Osteoblast (primary cell): ENCODE measurements at regions not wholly inside any gene's neighbourhood (a gene's known extent, or its start where the extent isn't known, plus 50 kb on each side); places are given as distances from the start of the nearest gene placed in this dataset.
"Not testable (repeated sequence)": the region's sequence is repeated elsewhere in the genome, so short reads cannot be mapped to it uniquely, and the experiment has no call there.

Experiments
- DNase-seq: peaks from one replicate; pipeline ENCODE4 v3.0.0; 2011; ENCODE audit warnings: low spot score, mixed read lengths; ENCODE audit not compliant: insufficient read length; ENCODE audit errors: missing footprints
- H2AFZ ChIP-seq: 2 replicates; pipeline ENCODE4 v1.6.0; 2011; ENCODE audit warnings: mild to moderate bottlenecking, low read length
- H3K27ac ChIP-seq: 2 replicates; pipeline ENCODE4 v1.5.1; 2011; ENCODE audit warnings: mild to moderate bottlenecking, low read depth, low read length, moderate library complexity
- H3K27me3 ChIP-seq: 2 replicates; pipeline ENCODE4 v1.6.0; 2012; ENCODE audit warnings: mild to moderate bottlenecking, control low read depth, inconsistent platforms, low read length, moderate library complexity; ENCODE audit not compliant: insufficient read depth
- H3K36me3 ChIP-seq: 2 replicates; pipeline ENCODE4 v1.5.1; 2011; ENCODE audit warnings: mild to moderate bottlenecking, low read length, control low read depth, moderate library complexity; ENCODE audit not compliant: insufficient read depth
- H3K4me1 ChIP-seq: 2 replicates; pipeline ENCODE4 v1.5.1; 2011; ENCODE audit warnings: mild to moderate bottlenecking, low read length, control low read depth, moderate library complexity; ENCODE audit not compliant: insufficient read depth
- H3K4me2 ChIP-seq: 2 replicates; pipeline ENCODE4 v1.6.0; 2011; ENCODE audit warnings: mild to moderate bottlenecking, low read length; ENCODE audit not compliant: insufficient read depth
- H3K4me3 ChIP-seq: fragments of 200-600 bp; sonication (generic); 3 replicates; pipeline ENCODE4 v1.5.1; 2012; ENCODE audit warnings: mild to moderate bottlenecking, low read length, inconsistent platforms; ENCODE audit not compliant: insufficient read depth
- H3K79me2 ChIP-seq: 2 replicates; pipeline ENCODE4 v1.6.0; 2012; ENCODE audit warnings: mild to moderate bottlenecking, low read length, control low read depth, inconsistent platforms; ENCODE audit not compliant: insufficient read depth
- H3K9me3 ChIP-seq: 2 replicates; pipeline ENCODE4 v1.5.1; 2011; ENCODE audit warnings: low read depth, low read length, control low read depth
- H4K20me1 ChIP-seq: 2 replicates; pipeline ENCODE4 v1.6.0; 2012; ENCODE audit warnings: mild to moderate bottlenecking, low read length, control low read depth; ENCODE audit not compliant: insufficient read depth
- TF ChIP-seq, protein P1 (sequence below): IDR thresholded peaks from 2 replicates; pipeline ENCODE4 v1.5.1; 2011; ENCODE audit warnings: mild to moderate bottlenecking, low read depth, low read length, moderate library complexity; ENCODE audit errors: extremely low read depth

DNA sequence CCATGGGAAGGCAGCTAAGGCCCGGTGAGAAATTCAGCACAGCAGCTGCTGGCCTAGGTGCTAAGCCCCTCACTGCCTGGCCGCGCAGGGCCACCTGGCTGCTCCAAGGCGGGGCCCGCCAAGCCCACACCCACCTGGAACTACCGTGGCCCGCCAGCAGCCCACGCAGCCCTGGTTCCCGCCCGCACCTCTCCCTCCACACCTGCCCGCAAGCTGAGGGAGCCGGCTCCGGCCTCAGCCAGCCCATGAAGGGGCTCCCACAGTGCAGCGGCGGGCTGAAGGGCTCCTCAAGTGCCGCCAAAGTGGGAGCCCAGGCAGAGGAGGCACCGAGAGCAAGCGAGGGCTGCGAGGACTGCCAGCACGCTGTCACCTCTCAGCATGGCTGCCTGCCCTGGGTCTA lies 146.9 kb upstream of the APOOL start:
- not testable (repeated sequence) for H3K27ac ChIP-seq, H3K4me1 ChIP-seq, H3K4me2 ChIP-seq, H3K4me3 ChIP-seq, H4K20me1 ChIP-seq, DNase-seq, H2AFZ ChIP-seq, H3K9me3 ChIP-seq, H3K36me3 ChIP-seq, H3K27me3 ChIP-seq, H3K79me2 ChIP-seq

DNA sequence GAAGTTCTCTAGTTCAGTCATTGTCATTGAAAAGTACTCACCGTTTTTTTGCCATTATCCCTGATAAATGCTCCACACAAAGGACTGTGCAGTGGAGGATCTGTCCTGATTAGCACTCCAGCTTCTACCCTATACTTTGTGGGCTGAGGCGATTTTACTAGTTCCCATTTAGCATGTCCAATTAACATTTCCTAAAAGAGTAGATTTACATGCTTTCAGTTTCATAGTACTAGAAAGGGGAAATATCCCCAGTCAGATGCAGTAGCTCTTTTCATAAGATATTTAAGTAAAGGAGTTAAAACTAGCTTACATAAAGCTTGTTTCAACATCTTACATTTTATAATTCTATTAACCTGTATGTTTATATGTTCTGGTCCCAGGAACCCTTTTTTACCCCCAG lies 144.9 kb upstream of the APOOL start:
- not testable (repeated sequence) for H3K79me2 ChIP-seq

DNA sequence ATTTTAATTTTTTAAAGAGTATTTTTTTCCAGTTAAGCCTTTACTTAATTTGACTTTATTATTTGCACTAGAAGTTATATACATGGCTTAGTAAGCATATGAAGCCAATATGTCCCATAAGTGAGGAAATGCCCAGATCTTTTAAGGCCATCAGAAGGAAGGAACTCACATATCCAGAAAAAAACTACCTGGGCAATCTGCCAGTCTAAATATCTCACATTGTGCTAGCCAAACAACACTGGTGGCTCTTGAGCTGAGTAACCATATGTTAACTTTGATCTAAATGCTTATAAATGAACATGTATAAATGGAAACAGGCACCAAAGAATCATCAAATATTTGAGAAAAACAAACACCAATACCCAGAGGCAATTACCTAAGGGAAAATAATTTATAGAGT lies 138.6 kb upstream of the APOOL start:
- Histone ChIP-seq H3K36me3 (no peaks in the 10 kb centered on the region), H4K20me1 (no peaks in the 10 kb centered on the region), H3K4me1 (no peaks in the 10 kb centered on the region), H3K4me2 (no peak overlapping the region), H3K27me3 (no peaks in the 10 kb centered on the region), H3K27ac (no peak overlapping the region), H2AFZ (no peak overlapping the region), H3K4me3 (no peak overlapping the region), H3K79me2 (no peaks in the 10 kb centered on the region), H3K9me3 (no peaks in the 10 kb centered on the region)
- TF ChIP-seq, protein P1, sequence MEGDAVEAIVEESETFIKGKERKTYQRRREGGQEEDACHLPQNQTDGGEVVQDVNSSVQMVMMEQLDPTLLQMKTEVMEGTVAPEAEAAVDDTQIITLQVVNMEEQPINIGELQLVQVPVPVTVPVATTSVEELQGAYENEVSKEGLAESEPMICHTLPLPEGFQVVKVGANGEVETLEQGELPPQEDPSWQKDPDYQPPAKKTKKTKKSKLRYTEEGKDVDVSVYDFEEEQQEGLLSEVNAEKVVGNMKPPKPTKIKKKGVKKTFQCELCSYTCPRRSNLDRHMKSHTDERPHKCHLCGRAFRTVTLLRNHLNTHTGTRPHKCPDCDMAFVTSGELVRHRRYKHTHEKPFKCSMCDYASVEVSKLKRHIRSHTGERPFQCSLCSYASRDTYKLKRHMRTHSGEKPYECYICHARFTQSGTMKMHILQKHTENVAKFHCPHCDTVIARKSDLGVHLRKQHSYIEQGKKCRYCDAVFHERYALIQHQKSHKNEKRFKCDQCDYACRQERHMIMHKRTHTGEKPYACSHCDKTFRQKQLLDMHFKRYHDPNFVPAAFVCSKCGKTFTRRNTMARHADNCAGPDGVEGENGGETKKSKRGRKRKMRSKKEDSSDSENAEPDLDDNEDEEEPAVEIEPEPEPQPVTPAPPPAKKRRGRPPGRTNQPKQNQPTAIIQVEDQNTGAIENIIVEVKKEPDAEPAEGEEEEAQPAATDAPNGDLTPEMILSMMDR: no peak
- DNase-seq: no peak

More for the DNA sequence above, 144.9 kb upstream of the APOOL start:
- H3K27me3 ChIP-seq, H3K9me3 ChIP-seq, H3K4me3 ChIP-seq, DNase-seq, H3K4me1 ChIP-seq, H4K20me1 ChIP-seq, H3K36me3 ChIP-seq, H3K4me2 ChIP-seq, H2AFZ ChIP-seq, H3K27ac ChIP-seq: not testable (repeated sequence)

DNA sequence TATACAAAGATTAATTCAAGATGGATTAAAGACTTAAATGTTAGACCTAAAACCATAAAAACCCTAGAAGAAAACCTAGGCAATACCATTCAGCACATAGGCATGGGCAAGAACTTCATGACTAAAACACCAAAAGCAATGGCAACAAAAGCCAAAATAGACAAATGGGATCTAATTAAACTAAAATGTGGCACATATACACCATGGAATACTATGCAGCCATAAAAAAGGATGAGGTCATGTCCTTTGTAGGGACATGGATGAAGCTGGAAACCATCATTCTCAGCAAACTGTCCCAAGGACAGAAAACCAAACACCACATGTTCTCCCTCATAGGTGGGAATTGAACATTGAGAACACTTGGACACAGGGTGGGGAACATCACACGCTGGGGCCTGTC lies 133.4 kb upstream of the APOOL start:
- not testable (repeated sequence) for DNase-seq, H3K79me2 ChIP-seq, H3K27me3 ChIP-seq, H3K4me3 ChIP-seq, H3K27ac ChIP-seq, H4K20me1 ChIP-seq, H3K4me2 ChIP-seq, H3K36me3 ChIP-seq, H3K4me1 ChIP-seq, H2AFZ ChIP-seq, H3K9me3 ChIP-seq

DNA sequence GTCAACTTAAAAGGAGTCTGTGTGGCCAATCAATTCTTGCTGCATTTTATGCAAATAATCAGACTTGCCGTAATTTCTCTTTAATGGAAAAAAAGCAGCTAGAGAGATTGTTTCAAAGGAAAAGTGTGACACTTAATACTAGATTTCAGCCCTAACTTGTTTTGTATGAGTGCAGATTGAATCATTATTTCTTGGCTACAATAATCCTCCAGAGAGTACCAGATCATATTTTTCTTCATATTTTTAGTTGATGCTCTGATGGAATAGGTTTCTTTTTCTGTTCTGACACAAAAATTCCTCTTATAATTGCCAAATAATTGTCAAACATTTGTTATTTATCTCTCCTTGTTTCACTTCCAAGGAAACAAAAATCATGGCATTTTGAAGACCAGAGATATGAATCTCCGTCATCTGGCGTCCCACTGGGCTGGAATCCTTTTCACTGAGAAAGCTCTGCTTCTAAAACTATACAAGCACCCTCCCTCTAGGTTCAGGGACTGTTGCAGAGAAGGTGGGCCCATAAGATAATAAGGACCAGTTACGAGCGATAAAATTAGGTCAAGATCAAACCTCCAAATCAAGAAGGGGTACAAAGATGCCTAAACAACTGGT lies 131.4 kb upstream of the APOOL start:
- H3K36me3 ChIP-seq, H3K79me2 ChIP-seq, H3K27me3 ChIP-seq, H3K4me3 ChIP-seq, H2AFZ ChIP-seq, DNase-seq, H3K4me2 ChIP-seq, H4K20me1 ChIP-seq, H3K27ac ChIP-seq, H3K4me1 ChIP-seq, H3K9me3 ChIP-seq: not testable (repeated sequence)

DNA sequence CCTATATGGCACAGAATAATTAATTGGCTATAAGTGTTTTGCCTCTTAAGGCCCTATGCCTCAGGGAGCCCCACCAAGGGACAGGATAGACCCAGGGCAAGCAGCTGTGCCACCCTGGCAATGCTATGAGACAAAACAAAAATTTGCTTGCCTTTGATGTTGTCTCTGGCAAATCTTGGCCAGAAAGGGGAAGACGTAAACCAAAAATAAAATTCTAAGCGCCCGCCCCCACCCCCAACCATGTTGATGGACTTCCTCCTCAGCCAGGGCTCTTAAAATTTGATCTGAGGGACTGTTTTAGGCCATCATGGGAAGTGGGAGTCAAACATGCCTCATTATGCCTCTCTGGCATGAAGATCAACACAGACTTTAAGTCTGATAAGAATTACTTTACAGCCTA lies 130.5 kb upstream of the APOOL start:
- no peaks in the 10 kb centered on the region for H4K20me1 ChIP-seq
- no peak overlapping the region for H3K4me3 ChIP-seq
- H3K27ac ChIP-seq: no peak overlapping the region
- H3K9me3 ChIP-seq: no peaks in the 10 kb centered on the region
- no peaks in the 10 kb centered on the region for H3K36me3 ChIP-seq
- no peak overlapping the region for H3K4me2 ChIP-seq
- no peak for DNase-seq
- no peaks in the 10 kb centered on the region for H3K4me1 ChIP-seq
- H2AFZ ChIP-seq: no peak overlapping the region
- H3K79me2 ChIP-seq: no peaks in the 10 kb centered on the region
- TF ChIP-seq, protein P1: no peak
- no peaks in the 10 kb centered on the region for H3K27me3 ChIP-seq
